ENCODE measurements at regions not wholly inside any gene's neighbourhood (a gene's known extent, or its start where the extent isn't known, plus 50 kb on each side); places are given as distances from the start of the nearest gene placed in this dataset.

- TF ChIP-seq POLR2A (IDR thresholded peaks at IDR 0.05) = no peak
- no peak for TF ChIP-seq POLR2AphosphoS5 (IDR thresholded peaks at IDR 0.05)
- TF ChIP-seq, protein P1, sequence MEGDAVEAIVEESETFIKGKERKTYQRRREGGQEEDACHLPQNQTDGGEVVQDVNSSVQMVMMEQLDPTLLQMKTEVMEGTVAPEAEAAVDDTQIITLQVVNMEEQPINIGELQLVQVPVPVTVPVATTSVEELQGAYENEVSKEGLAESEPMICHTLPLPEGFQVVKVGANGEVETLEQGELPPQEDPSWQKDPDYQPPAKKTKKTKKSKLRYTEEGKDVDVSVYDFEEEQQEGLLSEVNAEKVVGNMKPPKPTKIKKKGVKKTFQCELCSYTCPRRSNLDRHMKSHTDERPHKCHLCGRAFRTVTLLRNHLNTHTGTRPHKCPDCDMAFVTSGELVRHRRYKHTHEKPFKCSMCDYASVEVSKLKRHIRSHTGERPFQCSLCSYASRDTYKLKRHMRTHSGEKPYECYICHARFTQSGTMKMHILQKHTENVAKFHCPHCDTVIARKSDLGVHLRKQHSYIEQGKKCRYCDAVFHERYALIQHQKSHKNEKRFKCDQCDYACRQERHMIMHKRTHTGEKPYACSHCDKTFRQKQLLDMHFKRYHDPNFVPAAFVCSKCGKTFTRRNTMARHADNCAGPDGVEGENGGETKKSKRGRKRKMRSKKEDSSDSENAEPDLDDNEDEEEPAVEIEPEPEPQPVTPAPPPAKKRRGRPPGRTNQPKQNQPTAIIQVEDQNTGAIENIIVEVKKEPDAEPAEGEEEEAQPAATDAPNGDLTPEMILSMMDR (IDR thresholded peaks at IDR 0.05) = no peak
- no peak for TF ChIP-seq EP300 (IDR thresholded peaks at IDR 0.05)
These were observed 245.3 kb upstream of the RARB start for GRCh38 chr3:25182794-25183193.

All from suprapubic skin (tissue), 4 donors.